ENCODE measurements at regions not wholly inside any gene's neighbourhood (a gene's known extent, or its start where the extent isn't known, plus 50 kb on each side); places are given as distances from the start of the nearest gene placed in this dataset.

- 73% methylated on average over 2 of the region's 2 CpGs for WGBS (ENCODE audit: low lambda C conversion rate, missing lambda C conversion rate)
- TF ChIP-seq EZH2phosphoT487 (IDR thresholded peaks at IDR 0.05; ENCODE audit: low read depth, severe bottlenecking, unreplicated experiment) (no peak), CTCF (IDR thresholded peaks at IDR 0.05; ENCODE audit: poor library complexity) (no peak), EZH2 (IDR thresholded peaks at IDR 0.05; ENCODE audit: borderline replicate concordance) (no peak)
- no peak overlapping the region for H3K4me2 ChIP-seq
Observed at GRCh38 chr17:71192848-71193247, 928.0 kb upstream of the SOX9 start.

GRCh38 chr17:71200597-71200996, 920.2 kb upstream of the SOX9 start:
- H4K20me1 ChIP-seq (ENCODE audit: insufficient read depth, poor library complexity, severe bottlenecking): no peaks in the 10 kb centered on the region
- no peaks in the 10 kb centered on the region for H3K4me1 ChIP-seq (ENCODE audit: insufficient read depth)
- WGBS (ENCODE audit: low lambda C conversion rate, missing lambda C conversion rate): 59% methylated on average over 1 of the region's 1 CpG
- no peaks in the 10 kb centered on the region for H3K36me3 ChIP-seq (replicated peaks; ENCODE audit: insufficient read depth, low read depth)
- DNase-seq (ENCODE audit: low spot score): no peak
- TF ChIP-seq EZH2phosphoT487 (IDR thresholded peaks at IDR 0.05; ENCODE audit: low read depth, severe bottlenecking, unreplicated experiment) (no peak), CTCF (IDR thresholded peaks at IDR 0.05; ENCODE audit: poor library complexity) (no peak), EZH2 (IDR thresholded peaks at IDR 0.05; ENCODE audit: borderline replicate concordance) (no peak)
- H3K9me3 ChIP-seq (ENCODE audit: low read depth): no peaks in the 10 kb centered on the region
- no peak overlapping the region for H2AFZ ChIP-seq
- no peak overlapping the region for H3K27ac ChIP-seq
- no peak overlapping the region for H3K4me3 ChIP-seq
- no peaks in the 10 kb centered on the region for H3K9me2 ChIP-seq (replicated peaks; ENCODE audit: insufficient read depth)
- H3K4me2 ChIP-seq: no peak overlapping the region
- H3K27me3 ChIP-seq: no peaks in the 10 kb centered on the region
- H3K79me2 ChIP-seq: no peaks in the 10 kb centered on the region

More at GRCh38 chr17:71192848-71193247, 928.0 kb upstream of the SOX9 start:
- Histone ChIP-seq H4K20me1 (ENCODE audit: insufficient read depth, poor library complexity, severe bottlenecking) (no peaks in the 10 kb centered on the region), H3K36me3 (replicated peaks; ENCODE audit: insufficient read depth, low read depth) (no peaks in the 10 kb centered on the region), H3K9me2 (replicated peaks; ENCODE audit: insufficient read depth) (no peaks in the 10 kb centered on the region), H3K79me2 (no peaks in the 10 kb centered on the region), H3K9me3 (ENCODE audit: low read depth) (no peaks in the 10 kb centered on the region), H3K27me3 (no peaks in the 10 kb centered on the region), H3K27ac (no peak overlapping the region), H3K4me1 (ENCODE audit: insufficient read depth) (no peaks in the 10 kb centered on the region), H2AFZ (no peak overlapping the region), H3K4me3 (no peak overlapping the region)
- no peak for DNase-seq (ENCODE audit: low spot score)

GRCh38 chr17:71201639-71202038, 919.2 kb upstream of the SOX9 start:
- WGBS (ENCODE audit: low lambda C conversion rate, missing lambda C conversion rate): 91% methylated on average over 2 of the region's 2 CpGs
- TF ChIP-seq CTCF (IDR thresholded peaks at IDR 0.05; ENCODE audit: poor library complexity) (no peak), EZH2 (IDR thresholded peaks at IDR 0.05; ENCODE audit: borderline replicate concordance) (no peak), EZH2phosphoT487 (IDR thresholded peaks at IDR 0.05; ENCODE audit: low read depth, severe bottlenecking, unreplicated experiment) (no peak)
- Histone ChIP-seq H3K79me2 (no peaks in the 10 kb centered on the region), H3K4me2 (no peak overlapping the region), H3K4me1 (ENCODE audit: insufficient read depth) (no peaks in the 10 kb centered on the region), H3K4me3 (no peak overlapping the region), H3K9me2 (replicated peaks; ENCODE audit: insufficient read depth) (no peaks in the 10 kb centered on the region), H3K36me3 (replicated peaks; ENCODE audit: insufficient read depth, low read depth) (no peaks in the 10 kb centered on the region), H2AFZ (no peak overlapping the region), H3K27ac (no peak overlapping the region), H3K27me3 (no peaks in the 10 kb centered on the region), H4K20me1 (ENCODE audit: insufficient read depth, poor library complexity, severe bottlenecking) (no peaks in the 10 kb centered on the region), H3K9me3 (ENCODE audit: low read depth) (no peaks in the 10 kb centered on the region)
- DNase-seq (ENCODE audit: low spot score): no peak

GRCh38 chr17:71202449-71202848, 918.4 kb upstream of the SOX9 start:
- Histone ChIP-seq H3K4me1 (ENCODE audit: insufficient read depth) (no peaks in the 10 kb centered on the region), H3K9me2 (replicated peaks; ENCODE audit: insufficient read depth) (no peaks in the 10 kb centered on the region), H3K36me3 (replicated peaks; ENCODE audit: insufficient read depth, low read depth) (no peaks in the 10 kb centered on the region), H3K27me3 (no peaks in the 10 kb centered on the region), H2AFZ (no peak overlapping the region), H4K20me1 (ENCODE audit: insufficient read depth, poor library complexity, severe bottlenecking) (no peaks in the 10 kb centered on the region), H3K4me2 (no peak overlapping the region), H3K27ac (no peak overlapping the region), H3K9me3 (ENCODE audit: low read depth) (no peaks in the 10 kb centered on the region), H3K79me2 (no peaks in the 10 kb centered on the region), H3K4me3 (no peak overlapping the region)
- 94% methylated on average over 2 of the region's 2 CpGs for WGBS (ENCODE audit: low lambda C conversion rate, missing lambda C conversion rate)
- TF ChIP-seq CTCF (IDR thresholded peaks at IDR 0.05; ENCODE audit: poor library complexity) (no peak), EZH2 (IDR thresholded peaks at IDR 0.05; ENCODE audit: borderline replicate concordance) (no peak), EZH2phosphoT487 (IDR thresholded peaks at IDR 0.05; ENCODE audit: low read depth, severe bottlenecking, unreplicated experiment) (no peak)
- no peak for DNase-seq (ENCODE audit: low spot score)

Measured in hepatocyte (in vitro differentiated cells).